IPS-NIHi7 (cell line): ENCODE measurements at regions not wholly inside any gene's neighbourhood (a gene's known extent, or its start where the extent isn't known, plus 50 kb on each side); places are given as distances from the start of the nearest gene placed in this dataset.
"Not testable (repeated sequence)": the region's sequence is repeated elsewhere in the genome, so short reads cannot be mapped to it uniquely, and the experiment has no call there.

ENCODE experiments used
- DNase-seq: peaks from one replicate; pipeline ENCODE4 v3.0.0; 2012; ENCODE audit warnings: mixed read lengths; ENCODE audit errors: extremely low spot score

GRCh38 chrY:7725791-7726460, 814.4 kb upstream of the AMELY start:
- no peak for DNase-seq

DNA sequence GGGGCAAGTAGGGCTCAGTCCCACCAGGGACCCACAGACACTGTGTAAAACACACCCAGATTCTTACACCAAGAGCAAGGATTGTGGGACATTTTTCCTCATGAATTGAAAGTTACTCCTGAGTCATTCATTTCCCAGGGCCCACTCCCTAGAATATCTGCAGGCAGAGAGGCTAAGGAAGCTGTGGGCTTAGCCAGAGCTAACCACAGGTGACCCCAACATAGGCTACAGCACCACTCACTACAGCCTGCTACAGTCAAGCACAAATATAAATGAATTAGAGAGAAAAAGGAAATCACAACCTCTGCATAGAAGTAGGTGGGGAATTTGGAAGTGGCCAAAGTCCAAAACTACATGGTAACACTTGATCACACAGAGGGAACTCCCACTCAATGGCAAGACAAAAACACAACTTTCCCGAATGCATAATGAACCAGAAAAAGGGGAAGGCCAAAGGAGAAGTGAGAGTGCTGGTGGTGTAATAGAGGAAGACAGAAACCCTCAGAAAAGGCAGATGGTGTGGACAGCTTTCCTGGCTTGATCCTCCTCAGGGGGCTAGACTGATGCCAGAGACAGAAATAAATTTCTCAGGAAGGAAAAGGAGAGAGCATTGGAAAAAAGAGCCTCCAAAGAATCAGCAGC, 812.6 kb upstream of the AMELY start:
- DNase-seq, result no peak

GRCh38 chrY:7723127-7723526, 811.6 kb upstream of the AMELY start:
- no peak for DNase-seq

GRCh38 chrY:7722566-7722965, 811.0 kb upstream of the AMELY start:
- no peak for DNase-seq

DNA sequence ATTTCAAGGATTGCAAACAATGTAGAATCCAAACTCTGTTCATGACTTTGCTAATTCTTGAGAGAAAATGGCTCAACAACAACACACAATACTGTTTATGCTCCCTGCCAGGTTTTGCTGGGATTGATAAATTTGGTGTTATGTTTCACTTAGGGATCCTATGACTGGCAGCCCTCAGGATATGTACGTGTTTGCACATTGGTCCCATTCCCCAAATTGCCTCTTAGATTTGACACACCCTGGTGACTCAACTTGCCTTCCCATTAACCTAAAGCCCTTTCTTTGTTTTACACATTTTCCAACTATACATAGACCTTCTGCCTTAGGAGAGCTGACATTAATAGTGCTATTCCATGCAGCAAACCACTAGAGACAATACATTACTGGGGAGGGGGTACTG, 809.4 kb upstream of the AMELY start:
- DNase-seq, result no peak

- DNase-seq, result no peak
Observed at GRCh38 chrY:7719271-7719670, 807.7 kb upstream of the AMELY start.

DNA sequence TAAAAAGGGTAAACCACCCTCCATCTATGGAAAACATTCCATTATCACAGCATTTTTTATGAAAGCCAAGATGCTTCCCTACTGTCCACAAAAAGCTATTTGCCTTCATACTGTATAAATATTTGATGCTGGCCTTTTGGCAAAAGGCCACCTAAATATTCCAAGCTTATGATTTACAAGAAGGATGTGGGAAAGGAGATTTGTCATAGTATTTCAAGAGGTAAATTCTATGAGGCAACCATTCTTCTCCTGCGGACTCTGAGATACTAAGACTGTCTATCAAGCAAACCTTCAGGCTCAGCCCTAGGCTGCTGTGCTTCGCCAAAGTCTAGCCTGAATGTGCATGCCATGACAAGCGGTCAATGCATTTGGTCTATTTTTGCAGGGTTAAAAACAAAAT, 807.1 kb upstream of the AMELY start:
- DNase-seq, result no peak

DNA sequence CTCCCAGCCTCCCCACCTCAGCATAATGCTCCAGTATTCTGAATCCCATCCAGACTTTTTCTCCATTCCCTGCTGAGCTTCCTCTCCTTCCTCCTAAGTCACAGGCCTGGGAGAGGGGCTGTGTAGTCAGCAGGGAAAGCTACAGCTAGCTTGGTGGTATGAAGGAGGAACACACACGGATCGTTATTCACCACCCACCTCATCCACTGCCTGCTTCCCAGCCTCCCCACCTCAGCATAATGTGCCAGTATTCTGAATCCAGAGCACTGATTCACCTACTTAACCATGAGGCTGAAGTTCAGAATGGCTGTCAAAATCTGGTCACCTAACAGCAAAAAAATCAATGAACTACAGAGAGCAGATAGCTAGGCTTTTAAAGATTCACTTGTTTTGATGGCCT, 806.6 kb upstream of the AMELY start:
- no peak for DNase-seq

- DNase-seq, result no peak
Observed at GRCh38 chrY:7714426-7714825, 802.9 kb upstream of the AMELY start.

DNA sequence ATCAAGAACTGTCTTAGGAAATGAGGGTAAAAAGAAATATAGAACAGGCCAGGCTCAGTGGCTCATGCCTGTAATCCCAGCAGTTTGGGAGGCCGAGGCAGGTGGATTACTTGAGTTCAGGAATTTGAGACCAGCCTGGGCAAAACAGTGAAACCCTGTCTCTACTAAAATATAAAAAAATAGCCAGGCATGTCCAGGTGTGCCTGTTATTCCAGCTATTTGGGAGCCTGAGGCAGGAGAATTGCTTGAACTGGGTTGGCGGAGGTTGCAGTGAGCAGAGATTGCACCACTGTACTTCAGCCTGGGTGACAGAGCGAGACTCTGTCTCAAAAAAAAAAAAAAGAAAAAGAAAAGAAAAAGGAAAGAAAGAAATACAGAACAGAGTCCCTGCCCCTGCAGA, 802.2 kb upstream of the AMELY start:
- DNase-seq, result not testable (repeated sequence)

- no peak for DNase-seq
Observed at GRCh38 chrY:7712289-7712688, 800.7 kb upstream of the AMELY start.

GRCh38 chrY:7703578-7704140, 792.1 kb upstream of the AMELY start:
- no peak for DNase-seq

GRCh38 chrY:7702481-7702880, 790.9 kb upstream of the AMELY start:
- no peak for DNase-seq

- DNase-seq, result no peak
Observed at GRCh38 chrY:7701676-7702075, 790.1 kb upstream of the AMELY start.

DNA sequence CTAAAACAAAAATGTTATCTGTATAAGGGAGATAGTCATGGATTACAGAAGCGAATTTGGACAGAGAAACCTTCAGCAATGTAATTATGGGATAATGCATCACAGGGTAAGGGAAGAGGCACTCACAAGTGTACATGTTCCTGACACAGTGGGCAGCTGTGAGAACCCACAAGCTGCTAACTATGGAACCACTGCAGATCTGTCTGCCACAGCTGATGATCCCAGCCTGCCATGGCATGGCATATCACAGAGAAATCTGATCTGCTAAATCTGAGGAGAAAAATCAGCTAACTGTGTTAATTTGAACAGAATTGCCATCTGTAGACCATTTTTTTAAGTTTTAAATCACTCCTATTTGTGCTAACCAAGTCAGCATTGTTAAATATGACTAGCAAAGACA, 786.0 kb upstream of the AMELY start:
- no peak for DNase-seq

DNA sequence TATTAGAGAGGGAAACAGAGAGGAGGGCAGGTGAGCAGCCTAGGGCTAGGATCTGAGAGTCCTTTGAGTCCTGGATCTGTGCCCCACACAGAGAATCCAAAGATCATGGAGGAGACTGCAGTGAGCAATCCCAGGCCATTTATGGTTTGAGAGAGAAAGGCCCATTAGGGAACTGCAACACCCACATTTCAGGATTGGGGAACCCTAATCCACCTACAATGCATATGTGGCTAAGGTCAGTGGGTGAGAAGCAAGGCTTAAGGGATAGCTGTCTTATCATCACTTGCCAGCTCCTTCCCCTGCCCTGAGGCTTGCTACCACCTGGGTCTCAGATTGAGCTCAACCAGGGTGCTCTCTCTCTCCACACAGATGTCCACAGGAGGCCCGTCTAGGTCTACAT, 781.1 kb upstream of the AMELY start:
- DNase-seq, result no peak

DNA sequence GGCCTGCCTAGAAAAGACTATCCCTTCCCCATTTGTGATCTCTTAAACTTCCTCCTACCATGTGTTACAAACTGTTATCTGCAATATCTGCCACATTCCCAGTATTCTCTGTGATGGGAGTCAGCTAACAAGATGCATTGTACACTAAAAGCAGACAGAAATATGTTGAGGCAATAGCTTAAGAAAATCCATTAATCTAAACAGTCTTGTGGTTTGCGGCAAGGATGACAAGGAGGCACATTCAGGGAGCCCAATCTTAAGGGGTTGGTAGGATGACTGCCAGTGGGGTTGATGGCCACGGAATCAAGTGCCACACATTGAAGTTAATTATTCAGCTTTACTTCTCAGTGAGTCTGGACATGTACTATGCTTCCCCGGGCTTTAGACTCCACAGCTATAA, 775.5 kb upstream of the AMELY start:
- DNase-seq, result no peak

- no peak for DNase-seq
Observed at GRCh38 chrY:7684546-7684945, 773.0 kb upstream of the AMELY start.

- no peak for DNase-seq
Observed at GRCh38 chrY:7682386-7682785, 770.8 kb upstream of the AMELY start.

- no peak for DNase-seq
Observed at GRCh38 chrY:7681426-7681825, 769.9 kb upstream of the AMELY start.

GRCh38 chrY:7674465-7674864, 762.9 kb upstream of the AMELY start:
- no peak for DNase-seq

DNA sequence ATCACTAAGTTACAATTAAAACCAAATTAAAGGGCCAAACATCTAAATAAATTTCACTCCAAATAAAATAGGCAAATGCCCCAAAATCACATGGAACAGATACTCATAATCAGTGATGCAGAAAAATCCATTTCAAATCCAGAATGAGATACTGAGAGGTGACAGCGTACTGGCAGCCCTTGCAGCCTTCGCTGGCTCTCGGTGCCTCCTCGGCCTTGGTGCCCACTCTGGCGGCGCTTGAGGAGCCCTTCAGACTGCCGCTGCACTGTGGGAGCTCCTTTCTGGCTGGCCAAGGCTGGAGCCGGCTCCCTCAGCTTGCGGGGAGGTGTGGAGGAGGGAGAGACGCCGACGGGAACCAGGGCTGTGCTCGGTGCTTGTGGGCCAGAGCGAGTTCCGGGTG, 761.2 kb upstream of the AMELY start:
- no peak for DNase-seq

DNA sequence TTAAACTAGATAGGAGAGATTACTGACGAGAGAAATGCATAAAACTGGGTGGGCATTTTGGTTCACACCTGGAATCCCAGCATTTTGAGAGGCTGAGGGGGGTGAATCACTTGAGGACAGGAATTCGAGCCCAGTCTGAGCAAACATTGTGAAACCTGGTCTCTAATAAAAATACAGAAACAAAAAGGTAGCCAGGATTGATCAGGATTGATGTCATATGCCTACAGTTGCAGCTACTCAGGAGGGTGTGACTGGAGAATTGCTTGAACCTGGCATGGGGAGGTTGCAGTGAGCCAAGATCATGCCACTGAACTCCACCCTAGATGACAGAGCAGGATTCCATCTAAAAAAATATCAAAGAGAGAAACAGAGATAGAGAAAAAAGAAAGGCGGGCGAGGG, 751.7 kb upstream of the AMELY start:
- DNase-seq, result no peak

GRCh38 chrY:7659047-7659446, 747.5 kb upstream of the AMELY start:
- DNase-seq, result no peak
